Thymus (tissue), 11 donors: ENCODE measurements at regions not wholly inside any gene's neighbourhood (a gene's known extent, or its start where the extent isn't known, plus 50 kb on each side); places are given as distances from the start of the nearest gene placed in this dataset.

ENCODE experiments used
- DNase-seq, 9 donors: peaks; one replicate each; pipeline ENCODE4 v3.0.0-alpha.2; 2013; ENCODE audit warnings: low spot score in 9 of 9, low read depth in 6 of 9, missing footprints in 1 of 9
- H3K27ac ChIP-seq, 2 donors: one replicate each; pipeline ENCODE4 v1.5.1; 2013; ENCODE audit warnings: control low read depth in 1 of 2, low read depth in 1 of 2, low read length in 1 of 2, mild to moderate bottlenecking in 1 of 2, moderate library complexity in 1 of 2
- H3K27me3 ChIP-seq, 2 donors: one replicate each; pipeline ENCODE4 v1.5.1; 2013; ENCODE audit warnings: low read length in 1 of 2; ENCODE audit not compliant: control insufficient read depth in 2 of 2, insufficient read depth in 1 of 2
- H3K36me3 ChIP-seq, 2 donors: one replicate each; pipeline ENCODE4 v1.5.1; 2013; ENCODE audit warnings: low read length in 1 of 2, mild to moderate bottlenecking in 1 of 2, moderate library complexity in 1 of 2; ENCODE audit not compliant: control insufficient read depth in 2 of 2, insufficient read depth in 2 of 2
- H3K4me1 ChIP-seq, 2 donors: one replicate each; pipeline ENCODE4 v1.5.1; 2013; ENCODE audit warnings: low read length in 2 of 2; ENCODE audit not compliant: control insufficient read depth in 2 of 2, insufficient read depth in 2 of 2
- H3K4me3 ChIP-seq, 2 donors: one replicate each; pipeline ENCODE4 v1.5.1; 2013; ENCODE audit warnings: low read length in 2 of 2, control low read depth in 1 of 2, mild to moderate bottlenecking in 1 of 2
- H3K9me3 ChIP-seq, 2 donors: one replicate each; pipeline ENCODE4 v1.5.1; 2013; ENCODE audit warnings: low read length in 1 of 2, mild to moderate bottlenecking in 1 of 2; ENCODE audit not compliant: control insufficient read depth in 2 of 2, insufficient read depth in 1 of 2
- WGBS: extraction: QIAGEN DNeasy Blood & Tissue Kit; methylation state at CpG from one replicate; pipeline ENCODE4 v1.1.7; 2013; 5-methylcytosine and 5-hydroxymethylcytosine counted together
- donor health status: healthy.

GRCh38 chr12:103172447-103173112 is 215.1 kb downstream of the ASCL1 start:
- H3K4me1 ChIP-seq = no peaks in the 10 kb centered on the region
- H3K9me3 ChIP-seq = no peaks in the 10 kb centered on the region
- H3K36me3 ChIP-seq = no peaks in the 10 kb centered on the region
- H3K27me3 ChIP-seq = no peaks in the 10 kb centered on the region
- 26% methylated on average over 1 of the region's 1 CpG for WGBS
- H3K27ac ChIP-seq = no peak overlapping the region
- DNase-seq = no peak
- no peak overlapping the region for H3K4me3 ChIP-seq

GRCh38 chr12:103175625-103176024 is 218.2 kb downstream of the ASCL1 start:
- H3K4me3 ChIP-seq = no peak overlapping the region
- H3K27ac ChIP-seq = no peak overlapping the region
- no peaks in the 10 kb centered on the region for H3K9me3 ChIP-seq
- no peaks in the 10 kb centered on the region for H3K4me1 ChIP-seq
- DNase-seq = no peak
- H3K27me3 ChIP-seq = no peaks in the 10 kb centered on the region
- 97% methylated on average over 3 of the region's 3 CpGs for WGBS
- H3K36me3 ChIP-seq = no peaks in the 10 kb centered on the region

GRCh38 chr12:103177639-103178255 is 220.3 kb downstream of the ASCL1 start:
- Histone ChIP-seq H3K27me3 (no peaks in the 10 kb centered on the region), H3K36me3 (no peaks in the 10 kb centered on the region), H3K4me3 (no peak overlapping the region), H3K9me3 (no peaks in the 10 kb centered on the region), H3K4me1 (no peaks in the 10 kb centered on the region), H3K27ac (no peak overlapping the region)
- DNase-seq = no peak
- 84% methylated on average over 14 of the region's 14 CpGs for WGBS

- Histone ChIP-seq H3K36me3 (no peaks in the 10 kb centered on the region), H3K4me1 (no peaks in the 10 kb centered on the region), H3K27me3 (no peaks in the 10 kb centered on the region), H3K27ac (no peak overlapping the region), H3K4me3 (no peak overlapping the region), H3K9me3 (no peaks in the 10 kb centered on the region)
- DNase-seq = no peak
- WGBS = 91% methylated on average over 14 of the region's 14 CpGs
These were observed 221.0 kb downstream of the ASCL1 start for GRCh38 chr12:103178366-103179080.

- 73% methylated on average over 6 of the region's 6 CpGs for WGBS
- no peaks in the 10 kb centered on the region for H3K27me3 ChIP-seq
- H3K9me3 ChIP-seq = no peaks in the 10 kb centered on the region
- DNase-seq = no peak
- no peak overlapping the region for H3K4me3 ChIP-seq
- no peaks in the 10 kb centered on the region for H3K36me3 ChIP-seq
- H3K4me1 ChIP-seq = no peaks in the 10 kb centered on the region
- H3K27ac ChIP-seq = no peak overlapping the region
These were observed 224.1 kb downstream of the ASCL1 start for GRCh38 chr12:103181366-103182152.

GRCh38 chr12:103182299-103182698 is 224.8 kb downstream of the ASCL1 start:
- Histone ChIP-seq H3K27ac (no peak overlapping the region), H3K36me3 (no peaks in the 10 kb centered on the region), H3K27me3 (no peaks in the 10 kb centered on the region), H3K4me1 (no peaks in the 10 kb centered on the region), H3K4me3 (no peak overlapping the region), H3K9me3 (no peaks in the 10 kb centered on the region)
- WGBS = 89% methylated on average over 1 of the region's 1 CpG
- DNase-seq = no peak

GRCh38 chr12:103196467-103196866 is 239.0 kb downstream of the ASCL1 start:
- Histone ChIP-seq H3K4me3 (no peak overlapping the region), H3K4me1 (no peaks in the 10 kb centered on the region), H3K27ac (no peak overlapping the region), H3K36me3 (no peaks in the 10 kb centered on the region), H3K27me3 (no peaks in the 10 kb centered on the region), H3K9me3 (peaks cover 0 to 11% of the 10 kb centered on the region in 2 donors)
- 95% methylated on average over 4 of the region's 4 CpGs for WGBS
- DNase-seq = no peak

GRCh38 chr12:103197725-103198388 is 240.4 kb downstream of the ASCL1 start:
- no peaks in the 10 kb centered on the region for H3K36me3 ChIP-seq
- H3K27ac ChIP-seq = no peak overlapping the region
- H3K27me3 ChIP-seq = no peaks in the 10 kb centered on the region
- no peak overlapping the region for H3K4me3 ChIP-seq
- DNase-seq = no peak
- peaks cover 0 to 11% of the 10 kb centered on the region in 2 donors for H3K9me3 ChIP-seq
- no peaks in the 10 kb centered on the region for H3K4me1 ChIP-seq
- 91% methylated on average over 3 of the region's 3 CpGs for WGBS
